ENCODE measurements at regions not wholly inside any gene's neighbourhood (a gene's known extent, or its start where the extent isn't known, plus 50 kb on each side); places are given as distances from the start of the nearest gene placed in this dataset.
"Not testable (repeated sequence)": the region's sequence is repeated elsewhere in the genome, so short reads cannot be mapped to it uniquely, and the experiment has no call there.

- no peak for DNase-seq
Observed at GRCh38 chr13:97881556-97881955, 71.9 kb upstream of the IPO5 start.

- DNase-seq = no peak
Observed at GRCh38 chr13:97883396-97883795, 70.1 kb upstream of the IPO5 start.

- DNase-seq = no peak
Observed at GRCh38 chr13:97884707-97885468, 68.6 kb upstream of the IPO5 start.

- no peak for DNase-seq
Observed at GRCh38 chr13:97885641-97886040, 67.8 kb upstream of the IPO5 start.

GRCh38 chr13:97889803-97890202, 63.7 kb upstream of the IPO5 start:
- no peak for DNase-seq

GRCh38 chr13:97890573-97890972, 62.9 kb upstream of the IPO5 start:
- no peak for DNase-seq

GRCh38 chr13:97891964-97892363, 61.5 kb upstream of the IPO5 start:
- DNase-seq = not testable (repeated sequence)

GRCh38 chr13:97892717-97893116, 60.8 kb upstream of the IPO5 start:
- DNase-seq = no peak

GRCh38 chr13:97895383-97895782, 58.1 kb upstream of the IPO5 start:
- DNase-seq = no peak

GRCh38 chr13:97896446-97896845, 57.0 kb upstream of the IPO5 start:
- no peak for DNase-seq

- DNase-seq = no peak
Observed at GRCh38 chr13:97901716-97902115, 51.8 kb upstream of the IPO5 start.
